HFF-Myc (cell line): ENCODE measurements at regions not wholly inside any gene's neighbourhood (a gene's known extent, or its start where the extent isn't known, plus 50 kb on each side); places are given as distances from the start of the nearest gene placed in this dataset.
"Not testable (repeated sequence)": the region's sequence is repeated elsewhere in the genome, so short reads cannot be mapped to it uniquely, and the experiment has no call there.

Experiments used
- DNase-seq: peaks from one replicate; pipeline ENCODE4 v3.0.0-alpha.2; 2011; ENCODE audit warnings: low read depth; ENCODE audit errors: extremely low read depth
- H3K4me3 ChIP-seq: replicated peaks from 2 replicates; pipeline ENCODE4 v1.5.1; 2011; ENCODE audit warnings: low read depth, mild to moderate bottlenecking, control low read depth, low read length
- TF ChIP-seq, protein P1 (sequence below): IDR thresholded peaks from 2 replicates; pipeline ENCODE4 v1.5.1; 2012; ENCODE audit warnings: mild to moderate bottlenecking, low read depth, low read length, control low read depth; ENCODE audit errors: missing control alignments

DNA sequence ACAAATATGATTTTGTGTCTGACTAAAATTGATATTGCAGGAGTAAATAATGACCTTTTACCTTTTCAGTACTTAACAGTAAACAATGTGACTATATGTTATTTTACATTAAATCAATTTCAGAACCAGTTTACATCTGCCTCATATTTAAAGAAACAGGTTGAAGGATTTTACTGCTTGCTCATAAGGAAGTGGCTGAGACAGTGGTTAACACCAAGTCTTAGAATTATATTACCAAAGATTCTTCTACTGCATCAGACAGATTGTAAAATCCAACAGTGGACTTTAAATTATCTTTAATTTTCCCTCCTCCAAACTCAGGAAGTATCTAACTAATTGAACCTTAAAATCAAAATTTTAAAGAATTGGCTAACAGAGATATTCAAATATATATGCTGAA lies 1929.9 kb downstream of the PCDH9 start:
- no peak for DNase-seq

DNA sequence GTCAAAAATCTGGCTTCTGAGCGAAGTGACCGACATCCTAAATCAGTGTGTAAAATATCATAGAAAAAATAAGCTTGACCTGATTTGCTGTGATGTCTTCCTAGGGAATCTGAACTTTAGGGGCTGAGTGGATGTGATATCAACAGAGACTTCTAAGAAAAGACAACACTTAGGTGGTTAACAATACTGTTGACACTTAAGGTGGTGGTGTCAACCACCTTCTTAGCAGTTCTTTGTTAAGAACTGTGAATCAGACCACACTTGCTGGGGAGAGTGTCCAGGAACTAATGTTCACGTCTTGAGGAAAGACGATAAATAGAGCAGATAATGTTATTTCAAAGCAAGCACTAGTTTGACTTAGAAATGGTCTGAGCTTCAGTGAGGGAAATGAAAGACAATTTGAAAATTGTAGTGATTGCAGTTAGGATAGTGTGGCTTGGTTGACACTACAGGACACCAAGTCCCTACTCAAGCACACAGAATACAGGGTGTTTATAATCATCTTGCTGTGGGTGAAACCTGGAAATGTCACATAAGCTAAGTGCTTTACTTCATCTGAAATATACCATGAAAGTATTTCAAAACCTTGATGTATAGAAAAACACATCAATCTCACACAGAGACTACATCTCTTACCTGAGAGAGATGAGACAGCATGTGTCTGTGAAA lies 1936.5 kb downstream of the PCDH9 start:
- TF ChIP-seq, protein P1, sequence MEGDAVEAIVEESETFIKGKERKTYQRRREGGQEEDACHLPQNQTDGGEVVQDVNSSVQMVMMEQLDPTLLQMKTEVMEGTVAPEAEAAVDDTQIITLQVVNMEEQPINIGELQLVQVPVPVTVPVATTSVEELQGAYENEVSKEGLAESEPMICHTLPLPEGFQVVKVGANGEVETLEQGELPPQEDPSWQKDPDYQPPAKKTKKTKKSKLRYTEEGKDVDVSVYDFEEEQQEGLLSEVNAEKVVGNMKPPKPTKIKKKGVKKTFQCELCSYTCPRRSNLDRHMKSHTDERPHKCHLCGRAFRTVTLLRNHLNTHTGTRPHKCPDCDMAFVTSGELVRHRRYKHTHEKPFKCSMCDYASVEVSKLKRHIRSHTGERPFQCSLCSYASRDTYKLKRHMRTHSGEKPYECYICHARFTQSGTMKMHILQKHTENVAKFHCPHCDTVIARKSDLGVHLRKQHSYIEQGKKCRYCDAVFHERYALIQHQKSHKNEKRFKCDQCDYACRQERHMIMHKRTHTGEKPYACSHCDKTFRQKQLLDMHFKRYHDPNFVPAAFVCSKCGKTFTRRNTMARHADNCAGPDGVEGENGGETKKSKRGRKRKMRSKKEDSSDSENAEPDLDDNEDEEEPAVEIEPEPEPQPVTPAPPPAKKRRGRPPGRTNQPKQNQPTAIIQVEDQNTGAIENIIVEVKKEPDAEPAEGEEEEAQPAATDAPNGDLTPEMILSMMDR: no peak
- H3K4me3 ChIP-seq: no peak overlapping the region
- DNase-seq: no peak

More for the DNA sequence above, 1929.9 kb downstream of the PCDH9 start:
- TF ChIP-seq, protein P1: no peak
- no peak overlapping the region for H3K4me3 ChIP-seq

DNA sequence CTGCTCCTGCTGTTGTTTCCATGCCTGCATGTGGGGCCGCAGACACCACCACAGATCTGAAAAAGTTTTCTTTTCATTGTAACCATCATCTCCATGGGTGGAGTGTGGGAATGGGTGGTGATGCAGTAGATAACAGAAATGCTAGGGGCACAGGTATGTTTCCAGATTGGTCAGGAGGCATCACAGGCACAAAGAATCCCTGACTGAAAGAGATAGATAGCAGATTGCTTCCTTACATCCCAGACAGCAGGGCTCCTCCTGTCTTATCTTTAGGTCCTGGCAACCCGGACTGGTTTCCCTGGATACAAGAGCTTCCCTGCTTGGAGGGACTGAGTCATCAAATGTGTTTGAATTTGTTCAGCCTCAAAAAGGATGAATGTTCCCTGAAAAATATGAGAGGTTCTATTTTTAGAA lies 1937.6 kb downstream of the PCDH9 start:
- TF ChIP-seq, protein P1: no peak
- peak; percentile 21 for DNase-seq
- H3K4me3 ChIP-seq: no peak overlapping the region

DNA sequence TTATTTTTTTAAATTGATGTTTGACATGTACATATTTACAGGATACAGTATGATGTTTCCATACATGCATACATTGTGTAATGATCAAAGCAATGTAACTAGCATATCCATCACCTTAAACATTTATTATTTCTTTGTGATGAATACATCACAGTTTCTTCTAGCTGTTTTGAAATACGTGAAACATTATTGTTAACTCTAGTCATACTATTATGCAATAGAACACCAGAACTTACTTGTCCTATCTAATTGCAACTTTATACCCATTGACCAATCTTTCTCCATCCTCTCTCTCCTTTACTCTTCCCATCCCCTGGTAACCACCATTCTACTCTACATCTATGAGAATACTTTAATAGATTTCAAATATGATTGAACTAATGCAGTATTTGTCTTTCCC lies 1942.7 kb downstream of the PCDH9 start:
- TF ChIP-seq, protein P1: no peak

DNA sequence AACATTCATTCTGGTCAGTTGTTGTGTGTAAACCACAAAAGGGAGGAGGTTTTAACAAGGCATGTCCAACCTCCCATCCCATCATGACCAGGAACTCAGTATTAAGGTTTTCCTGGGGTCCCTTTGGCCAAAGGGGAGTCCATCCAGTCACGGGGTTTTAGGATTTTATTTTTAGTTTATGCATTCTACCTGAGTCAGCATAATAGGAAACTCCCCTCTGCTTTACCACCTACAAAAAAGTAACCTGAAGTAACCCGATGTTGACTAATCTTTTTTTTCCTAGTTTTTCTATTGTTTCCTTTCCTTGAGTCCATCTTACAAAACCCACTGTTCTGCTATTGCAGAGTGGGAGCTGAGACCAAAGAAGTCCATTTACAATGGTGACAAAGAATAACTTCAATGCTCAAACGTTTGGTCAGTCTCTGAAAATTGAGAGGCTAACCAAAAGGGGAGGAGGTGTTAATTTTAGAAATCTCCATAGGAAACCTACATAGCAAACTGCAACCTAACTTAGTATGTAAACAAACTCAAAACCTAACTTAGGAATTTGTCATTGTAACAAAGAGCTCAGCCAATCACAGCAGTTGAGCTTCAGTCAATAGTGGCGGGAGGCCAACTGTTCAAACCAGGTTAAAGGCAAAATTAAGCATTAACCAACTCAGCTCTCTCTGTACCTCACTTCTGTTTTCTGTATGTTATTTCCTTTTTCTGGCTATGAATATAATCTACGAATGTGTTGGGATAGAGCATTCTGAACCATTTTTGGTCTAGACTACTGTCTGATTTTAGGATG lies 1954.1 kb downstream of the PCDH9 start:
- DNase-seq: no peak
- no peak overlapping the region for H3K4me3 ChIP-seq
- TF ChIP-seq, protein P1: no peak

More for the DNA sequence above, 1942.7 kb downstream of the PCDH9 start:
- no peak for DNase-seq
- H3K4me3 ChIP-seq: no peak overlapping the region

DNA sequence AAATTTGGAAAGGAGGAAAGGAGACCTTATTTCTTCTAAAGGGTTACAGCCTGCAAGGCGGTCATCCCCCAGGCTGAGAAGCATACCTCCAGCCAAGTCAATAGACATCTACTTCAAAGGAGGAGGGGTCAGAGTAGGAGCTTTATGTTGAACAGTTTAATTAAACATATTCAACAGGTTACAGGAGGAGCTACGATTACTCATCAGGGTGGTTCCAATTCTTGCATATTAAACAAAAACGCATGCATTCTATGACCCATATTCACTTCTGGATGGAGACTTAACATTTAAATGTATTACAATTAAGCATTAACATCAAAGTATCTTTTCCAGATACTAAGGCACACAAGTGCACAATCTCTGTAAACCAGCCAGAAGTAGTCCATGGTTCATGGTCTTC lies 1955.0 kb downstream of the PCDH9 start:
- TF ChIP-seq, protein P1: no peak
- no peak for DNase-seq
- no peak overlapping the region for H3K4me3 ChIP-seq

DNA sequence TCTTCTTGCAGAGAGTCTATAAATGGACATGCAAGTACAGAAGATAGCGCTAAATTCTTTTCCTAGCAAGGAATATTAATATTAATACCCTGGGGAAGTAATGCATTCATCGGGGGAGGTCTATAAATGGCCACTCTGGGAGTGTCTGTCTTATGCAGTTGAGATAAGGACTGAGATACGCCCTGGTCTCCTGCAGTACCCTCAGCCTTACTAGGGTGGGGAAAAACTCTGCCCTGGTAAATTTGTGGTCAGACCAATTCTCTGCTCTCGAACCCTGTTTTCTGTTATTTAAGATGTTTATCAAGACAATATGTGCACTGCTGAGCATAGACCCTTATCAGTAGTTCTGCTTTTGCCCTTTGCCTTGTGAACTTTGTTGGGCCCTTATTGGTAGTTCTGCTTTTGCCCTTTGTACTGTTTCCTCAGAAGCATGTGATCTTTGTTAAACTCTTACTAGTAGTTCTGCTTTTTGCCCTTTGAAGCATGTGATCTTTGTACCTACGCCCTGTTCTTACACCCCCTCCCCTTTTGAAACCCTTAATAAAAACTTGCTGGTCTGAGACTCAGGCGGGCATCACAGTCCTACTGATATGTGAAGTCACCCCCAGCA lies 1956.2 kb downstream of the PCDH9 start:
- DNase-seq, H3K4me3 ChIP-seq: not testable (repeated sequence)
